ENCODE measurements at regions not wholly inside any gene's neighbourhood (a gene's known extent, or its start where the extent isn't known, plus 50 kb on each side); places are given as distances from the start of the nearest gene placed in this dataset.
A peak's percentile ranks its signal among the peaks of the same experiment; 100 is the strongest.

DNA sequence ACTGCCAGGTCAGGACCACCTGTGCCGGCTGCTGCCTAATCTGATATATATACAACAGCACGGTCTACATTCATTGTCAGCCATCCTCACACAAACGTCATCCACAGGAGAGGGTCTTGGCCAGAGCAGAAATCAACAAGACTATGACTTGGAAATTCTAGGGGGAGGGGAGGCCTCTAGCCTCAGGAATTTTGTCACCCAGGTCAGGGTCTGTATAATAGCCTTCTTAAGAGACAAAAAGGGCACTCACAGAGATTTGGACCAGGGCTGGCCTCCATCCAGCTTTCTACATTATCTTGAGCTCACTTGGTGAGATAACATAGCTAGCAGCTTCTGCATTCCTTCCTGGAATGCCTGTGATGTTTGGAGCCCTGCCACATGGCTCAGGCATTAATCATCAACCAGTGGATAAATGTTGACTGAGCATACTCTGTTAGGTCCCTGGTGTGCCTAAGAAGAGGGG, 50.4 kb upstream of the CTIF start:
- no peak for DNase-seq

DNA sequence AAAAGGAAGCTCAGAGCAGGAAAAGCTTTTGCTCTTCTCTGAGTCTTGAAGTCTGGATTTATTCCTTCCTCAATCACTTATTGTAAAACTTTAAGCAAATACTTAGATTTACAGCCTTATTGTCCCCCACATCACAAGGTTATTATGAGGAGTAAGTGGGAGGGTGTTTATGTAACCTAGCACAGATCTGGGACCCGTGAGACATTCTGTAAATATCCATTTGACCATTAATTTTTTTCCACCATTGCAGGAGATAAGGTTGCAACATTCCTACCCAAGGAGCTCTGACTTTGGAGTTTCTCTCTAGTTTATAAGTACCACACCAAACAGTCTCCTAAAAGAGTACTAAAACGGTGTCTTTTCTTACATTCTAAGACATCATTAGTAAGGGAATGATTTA, 52.1 kb upstream of the CTIF start:
- DNase-seq: peak in 1 of 2 donors; percentile 27

DNA sequence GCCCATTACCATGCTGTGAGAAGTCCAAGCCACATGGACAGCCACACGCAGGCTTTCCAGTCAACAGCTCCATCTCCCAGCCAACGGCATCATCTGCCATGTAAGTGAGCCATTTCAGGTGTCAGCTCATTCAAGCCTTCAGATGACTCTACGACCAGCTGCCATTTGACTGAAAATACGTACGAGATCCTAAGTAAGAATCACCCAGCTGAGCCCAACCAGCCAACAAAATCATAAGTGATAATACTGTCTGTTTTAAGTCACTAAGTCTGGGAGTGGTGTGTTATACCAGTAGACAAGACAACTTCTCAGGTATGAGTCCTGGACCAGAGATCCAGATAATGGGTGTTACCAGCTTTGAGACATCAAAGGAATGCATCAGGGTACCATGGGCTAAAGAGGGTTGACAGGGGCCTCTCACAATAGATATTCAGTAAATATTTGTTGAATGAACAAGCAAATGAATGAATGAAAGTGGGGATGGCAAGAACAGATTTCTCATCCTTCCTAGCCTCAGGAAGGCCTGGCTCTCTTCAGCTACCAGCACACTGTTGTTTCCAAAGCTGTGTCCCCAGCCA, 52.9 kb upstream of the CTIF start:
- no peak for DNase-seq

DNA sequence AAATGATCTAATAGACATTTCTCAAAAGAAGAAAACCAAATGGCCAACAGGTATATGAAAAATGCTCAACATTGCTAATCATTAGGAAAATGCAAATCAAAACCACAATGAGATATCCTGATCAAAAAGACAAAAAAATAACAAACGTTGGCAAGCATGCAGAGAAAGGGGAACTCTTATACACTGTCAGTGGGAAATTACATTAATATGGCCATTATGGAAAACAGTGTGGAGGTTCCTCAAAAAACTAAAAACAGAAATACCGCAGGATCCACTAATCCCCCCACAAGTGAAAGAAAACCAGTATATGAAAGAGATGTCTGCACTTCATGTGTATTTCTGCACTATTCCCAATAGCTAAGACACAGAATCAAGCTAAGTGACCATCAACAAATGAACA, 57.7 kb upstream of the CTIF start:
- DNase-seq: peak; percentile 32 to 43

DNA sequence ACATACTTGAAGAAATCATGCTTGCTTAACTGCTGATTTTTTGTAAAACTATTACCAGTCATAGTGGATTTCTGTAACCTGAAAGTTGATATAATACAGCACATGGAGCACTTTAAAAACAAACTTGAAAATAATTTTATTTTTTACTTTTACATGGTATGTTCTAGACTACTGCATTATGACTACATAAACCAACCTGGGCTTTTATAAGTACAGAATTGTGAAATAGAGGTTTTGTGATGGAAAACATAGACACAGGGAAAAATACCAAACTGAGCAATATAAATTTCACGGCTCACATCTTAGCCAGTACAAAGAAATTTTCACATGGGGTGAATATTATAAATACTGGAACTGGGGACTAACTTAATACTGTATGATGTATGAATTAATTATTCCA, 59.3 kb upstream of the CTIF start:
- no peak for DNase-seq

- DNase-seq: no peak
These were observed 61.5 kb upstream of the CTIF start for GRCh38 chr18:48477348-48477747.

DNA sequence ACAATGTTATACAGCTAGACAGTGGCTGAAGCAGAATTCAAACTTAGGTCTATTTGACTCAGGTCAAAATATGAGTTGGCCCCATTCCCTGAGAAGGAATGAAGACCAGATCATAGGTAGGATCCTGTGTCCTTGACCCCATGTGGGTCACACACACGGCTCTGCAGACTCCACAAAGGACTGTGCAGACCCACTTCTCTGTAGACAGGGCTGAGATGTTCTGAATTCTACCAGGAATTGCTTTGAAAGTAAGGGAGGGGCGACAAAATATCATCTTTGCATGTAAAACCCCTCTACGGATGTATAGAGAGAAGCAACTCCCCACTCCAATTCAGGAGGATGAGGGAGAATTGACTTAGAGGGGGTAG, 62.3 kb upstream of the CTIF start:
- DNase-seq: no peak

- peak; percentile 44 to 73 for DNase-seq
These were observed 62.9 kb upstream of the CTIF start for GRCh38 chr18:48475635-48476549.

DNA sequence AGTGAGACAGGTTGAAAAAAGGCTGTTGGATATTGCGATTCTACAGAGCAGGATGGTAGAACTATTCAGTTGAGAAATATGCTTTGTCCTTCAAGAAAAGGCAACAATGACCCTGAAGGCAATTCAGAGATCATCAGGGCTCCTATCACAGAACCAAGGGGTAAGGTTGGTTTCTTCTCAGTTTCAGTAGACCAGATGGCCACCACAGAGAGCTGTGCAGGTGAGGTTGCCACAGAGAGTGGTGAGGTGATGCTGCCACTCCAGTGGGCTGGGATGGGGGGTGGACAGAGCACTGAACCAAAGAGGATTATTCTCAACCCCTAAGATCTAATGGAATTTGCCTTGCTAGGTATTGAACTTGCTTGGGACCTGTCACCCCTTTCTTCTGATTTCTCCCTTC, 64.6 kb upstream of the ZBTB7C start:
- DNase-seq: no peak

DNA sequence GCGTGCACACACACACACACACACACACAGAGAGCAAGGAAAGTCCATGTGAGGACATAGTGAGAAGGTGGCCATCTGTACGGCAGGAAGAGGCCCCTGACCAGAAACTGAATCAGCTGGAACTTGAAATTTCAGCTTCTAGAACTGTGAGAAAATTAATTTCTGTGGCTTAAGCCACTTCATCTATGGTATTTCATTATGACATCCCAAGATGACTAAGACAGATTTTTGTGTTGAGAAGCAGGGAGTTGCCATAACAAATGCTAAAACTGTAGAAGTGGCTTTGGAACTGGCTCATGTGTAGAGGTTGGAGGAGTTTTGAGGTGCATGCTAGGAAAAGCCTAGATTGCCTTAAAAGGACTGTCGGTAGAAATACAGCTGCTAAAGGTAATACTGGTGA, 63.4 kb upstream of the ZBTB7C start:
- DNase-seq: no peak

- no peak for DNase-seq
These were observed 61.4 kb upstream of the ZBTB7C start for GRCh38 chr18:48470484-48471180.

DNA sequence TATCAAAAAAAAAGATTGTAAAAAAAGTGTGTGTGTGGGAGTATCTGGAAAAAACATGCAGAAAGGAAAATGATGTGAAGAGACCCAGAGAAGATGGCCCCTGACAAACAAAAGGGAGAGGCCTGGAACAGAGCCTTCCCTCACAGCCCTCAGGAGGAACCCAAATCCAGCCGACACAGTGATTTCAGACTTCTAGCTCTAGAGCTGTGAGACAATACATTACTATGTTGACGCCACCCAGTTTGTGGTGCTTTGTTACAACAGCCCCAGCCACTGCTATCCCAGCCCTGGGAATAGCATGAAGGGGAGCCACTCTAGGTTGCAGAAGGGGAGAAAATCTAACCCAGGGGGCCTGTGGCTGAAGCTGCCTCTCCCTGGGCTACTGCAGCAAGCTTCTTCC, 59.0 kb upstream of the ZBTB7C start:
- no peak for DNase-seq

DNA sequence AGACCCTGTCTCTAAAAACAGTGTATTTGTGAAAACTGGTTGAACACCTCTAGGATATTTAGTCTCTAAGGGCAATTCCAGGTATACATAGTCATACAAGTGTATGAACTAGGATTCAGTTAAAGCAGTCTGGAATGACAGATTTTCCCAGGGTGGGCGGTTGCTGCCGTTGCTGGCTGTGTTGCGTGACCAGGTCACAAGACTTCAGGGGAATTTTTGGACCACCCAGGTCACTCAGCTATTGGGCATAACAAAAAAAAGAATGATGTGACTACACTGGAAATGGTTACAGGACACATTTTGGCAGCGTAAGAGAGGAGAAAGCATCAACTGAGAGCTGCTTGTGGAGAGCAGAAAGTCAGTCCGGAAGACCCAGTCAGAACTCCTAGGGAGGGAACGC, 58.0 kb upstream of the ZBTB7C start:
- DNase-seq: no peak

- no peak for DNase-seq
These were observed 53.3 kb upstream of the ZBTB7C start for GRCh38 chr18:48462510-48462909.

GRCh38 chr18:48460929-48461583, 51.9 kb upstream of the ZBTB7C start:
- DNase-seq: no peak

DNA sequence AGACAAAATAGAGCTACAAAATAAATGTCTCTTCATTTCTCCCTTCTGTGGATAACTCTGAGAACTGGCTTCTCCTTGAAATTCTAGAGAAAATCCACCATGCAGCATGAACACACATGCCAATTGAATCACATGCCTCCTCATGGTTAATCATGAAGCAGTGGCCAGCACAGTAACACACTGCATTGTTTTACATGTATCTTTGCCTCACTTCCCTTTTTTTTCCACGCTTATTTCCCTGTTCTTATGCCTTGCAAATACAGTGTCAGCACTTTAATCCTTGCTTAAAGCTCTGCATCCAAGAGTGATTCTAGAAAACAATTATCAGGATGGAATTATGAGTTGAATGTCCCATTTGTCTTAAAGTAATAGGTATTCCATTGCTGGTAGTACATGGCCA, 50.3 kb upstream of the ZBTB7C start:
- DNase-seq: peak; percentile 73 to 81

DNA sequence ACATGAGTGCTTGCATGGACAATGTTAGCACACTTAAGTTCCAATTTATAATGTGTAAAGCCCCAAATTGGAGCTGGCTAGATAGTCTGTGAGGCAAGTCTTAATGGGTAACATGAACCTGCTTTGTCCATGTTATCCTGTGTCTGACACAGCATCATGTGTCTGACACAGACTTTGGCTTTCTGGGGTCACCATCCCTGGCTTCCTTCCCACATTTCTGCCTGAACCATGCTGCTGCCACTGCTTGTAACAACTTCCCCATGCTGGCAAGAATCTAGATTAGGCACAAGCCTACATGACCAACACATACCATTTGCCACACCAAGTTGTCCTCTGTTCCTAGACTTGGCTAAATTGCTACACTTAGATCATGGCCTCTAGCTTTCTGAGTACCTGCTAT, 49.8 kb upstream of the ZBTB7C start:
- peak; percentile 30 to 61 for DNase-seq

Measured in inflammatory macrophage treated with lipopolysaccharide for 1 hour (primary cell).